ENCODE measurements at regions not wholly inside any gene's neighbourhood (a gene's known extent, or its start where the extent isn't known, plus 50 kb on each side); places are given as distances from the start of the nearest gene placed in this dataset.

GRCh38 chr2:195461010-195461409 lies 196.0 kb upstream of the SLC39A10 start:
- Histone ChIP-seq H3K4me2 (no peak overlapping the region), H3K4me1 (ENCODE audit: control insufficient read depth in 1 of 2, insufficient read depth in 2 of 2, low read depth in 1 of 2, low read length in 1 of 2) (peaks cover 0 to 2% of the 10 kb centered on the region in 2 experiments; a peak in 2 of 4 replicates), H3K9me2 (no peaks in the 10 kb centered on the region), H2AFZ (ENCODE audit: low read depth) (no peak overlapping the region), H3K9ac (no peak overlapping the region), H3K27ac (ENCODE audit: low read depth in 2 of 2, low read length in 1 of 2) (no peak overlapping the region), H3K4me3 (ENCODE audit: low read depth in 2 of 2, low read length in 1 of 2) (no peak overlapping the region), H4K20me1 (ENCODE audit: insufficient read depth) (no peaks in the 10 kb centered on the region), H3K79me2 (ENCODE audit: insufficient read depth) (no peaks in the 10 kb centered on the region), H3F3A (replicated peaks; ENCODE audit: insufficient read depth) (peaks cover 12% of the 10 kb centered on the region), H3K36me3 (replicated peaks in 1 of 2; ENCODE audit: control insufficient read depth in 1 of 2, insufficient read depth in 2 of 2, low read length in 1 of 2) (no peaks in the 10 kb centered on the region), H3K9me3 (peaks cover 2% of the 10 kb centered on the region; the same call in 1 of the 2 replicates), H3K27me3 (ENCODE audit: insufficient read depth) (no peaks in the 10 kb centered on the region)
- ChIA-PET CTCF (interaction anchor here (0.6 to 1.6 kb wide), 3 partner anchors 11 to 586 kb away, joined by 3 to 5 read pairs (median 3); no protein-coding TSS in a partner anchor), POLR2A (no interaction called here)
- no peak for TF ChIP-seq MEF2A (IDR thresholded peaks at IDR 0.05; ENCODE audit: borderline replicate concordance, low read depth)
- TF ChIP-seq TAF1 (IDR thresholded peaks at IDR 0.05; ENCODE audit: borderline replicate concordance, low read depth, low read length): no peak
- TF ChIP-seq ELF1 (IDR thresholded peaks at IDR 0.05): no peak
- TF ChIP-seq FOSL2 (IDR thresholded peaks at IDR 0.05; ENCODE audit: borderline replicate concordance, low read depth): no peak
- TF ChIP-seq SIN3A (IDR thresholded peaks at IDR 0.05; ENCODE audit: borderline replicate concordance, low read depth, low read length): no peak
- no peak for TF ChIP-seq POLR2AphosphoS5 (IDR thresholded peaks at IDR 0.05; ENCODE audit: low read depth, low read length)
- no peak for TF ChIP-seq RXRA (IDR thresholded peaks at IDR 0.05; ENCODE audit: borderline replicate concordance, low read depth)
- TF ChIP-seq ZBTB33 (IDR thresholded peaks at IDR 0.05; ENCODE audit: borderline replicate concordance, low read depth): no peak
- no peak for TF ChIP-seq EP300 (IDR thresholded peaks at IDR 0.05; ENCODE audit: borderline replicate concordance in 1 of 2, low read depth in 1 of 2, low read length in 1 of 2)
- no peak for TF ChIP-seq MXI1 (IDR thresholded peaks at IDR 0.05; ENCODE audit: low read depth, low read length)
- no peak for TF ChIP-seq GATA2 (CRISPR knock-in tag; IDR thresholded peaks at IDR 0.05)
- no peak for DNase-seq
- WGBS (ENCODE audit: low lambda C conversion rate): 50% methylated on average over 3 of the region's 3 CpGs

- peak overlapping the region; percentile 41; the same call in 1 of the 2 replicates for H2AFZ ChIP-seq (ENCODE audit: low read depth)
- POLR2A ChIA-PET: no interaction called here
- peaks cover 12% of the 10 kb centered on the region for H3F3A ChIP-seq (replicated peaks; ENCODE audit: insufficient read depth)
- no peak overlapping the region for H3K9ac ChIP-seq
- H3K9me2 ChIP-seq: no peaks in the 10 kb centered on the region
- no peaks in the 10 kb centered on the region for H3K9me3 ChIP-seq
- peaks cover 0 to 8% of the 10 kb centered on the region in 2 experiments; a peak in 2 of 4 replicates for H3K4me1 ChIP-seq (ENCODE audit: control insufficient read depth in 1 of 2, insufficient read depth in 2 of 2, low read depth in 1 of 2, low read length in 1 of 2)
- H3K4me2 ChIP-seq: no peak overlapping the region
- H3K36me3 ChIP-seq (replicated peaks in 1 of 2; ENCODE audit: control insufficient read depth in 1 of 2, insufficient read depth in 2 of 2, low read length in 1 of 2): no peaks in the 10 kb centered on the region
- no peak for TF ChIP-seq CHD2 (IDR thresholded peaks at IDR 0.05; ENCODE audit: low read length, partially characterized antibody)
- no peak for TF ChIP-seq MAX (IDR thresholded peaks at IDR 0.05; ENCODE audit: low read depth)
- no peak for TF ChIP-seq TAF1 (IDR thresholded peaks at IDR 0.05; ENCODE audit: borderline replicate concordance, low read depth, low read length)
- no peak for TF ChIP-seq RCOR1 (IDR thresholded peaks at IDR 0.05; ENCODE audit: low read length)
- TF ChIP-seq RAD21 (IDR thresholded peaks at IDR 0.05; ENCODE audit: low read length): no peak
- TF ChIP-seq ZBTB33 (IDR thresholded peaks at IDR 0.05; ENCODE audit: borderline replicate concordance, low read depth): no peak
- TF ChIP-seq FOSL2 (IDR thresholded peaks at IDR 0.05; ENCODE audit: borderline replicate concordance, low read depth): no peak
- no peak for TF ChIP-seq IRF3 (IDR thresholded peaks at IDR 0.05; ENCODE audit: low read depth, low read length)
- TF ChIP-seq TCF12 (IDR thresholded peaks at IDR 0.05): no peak
- CTCF ChIA-PET: no interaction called here
- no peak overlapping the region for H3K4me3 ChIP-seq (ENCODE audit: low read depth in 2 of 2, low read length in 1 of 2)
- no peak for DNase-seq
- H3K27ac ChIP-seq (ENCODE audit: low read depth in 2 of 2, low read length in 1 of 2): no peak overlapping the region
- H3K27me3 ChIP-seq (ENCODE audit: insufficient read depth): no peaks in the 10 kb centered on the region
- no peaks in the 10 kb centered on the region for H4K20me1 ChIP-seq (ENCODE audit: insufficient read depth)
- H3K79me2 ChIP-seq (ENCODE audit: insufficient read depth): no peaks in the 10 kb centered on the region
- 79% methylated on average over 2 of the region's 2 CpGs for WGBS (ENCODE audit: low lambda C conversion rate)
These were observed 198.1 kb upstream of the SLC39A10 start for GRCh38 chr2:195458936-195459335.
